Type B pancreatic cell (in vitro differentiated cells): ENCODE measurements at regions not wholly inside any gene's neighbourhood (a gene's known extent, or its start where the extent isn't known, plus 50 kb on each side); places are given as distances from the start of the nearest gene placed in this dataset.

Experiments used
- DNase-seq: peaks from one replicate; pipeline ENCODE4 v3.0.0; 2021; ENCODE audit warnings: mixed read lengths; ENCODE audit not compliant: unreplicated experiment; ENCODE audit errors: extremely low spot score
- H3K27ac Mint-ChIP-seq: 2 replicates; pipeline ENCODE4 v1.8.0; 2021; ENCODE audit warnings: mild to moderate bottlenecking, mixed read lengths
- H3K27me3 Mint-ChIP-seq: 2 replicates; pipeline ENCODE4 v1.8.0; 2021; ENCODE audit warnings: mixed read lengths
- H3K36me3 Mint-ChIP-seq: 2 replicates; pipeline ENCODE4 v1.8.0; 2021; ENCODE audit warnings: mixed read lengths
- H3K4me1 Mint-ChIP-seq: one replicate; pipeline ENCODE4 v1.8.0; 2021; ENCODE audit warnings: mixed read lengths; ENCODE audit not compliant: unreplicated experiment
- H3K4me3 Mint-ChIP-seq: 2 replicates; pipeline ENCODE4 v1.8.0; 2021; ENCODE audit warnings: mild to moderate bottlenecking, mixed read lengths
- H3K9me3 Mint-ChIP-seq: 2 replicates; pipeline ENCODE4 v1.8.0; 2021; ENCODE audit warnings: mixed read lengths
- TF ChIP-seq, protein P1 (sequence below): fragments of 200-600 bp; sonication (generic); conservative IDR thresholded peaks from 2 replicates; pipeline ENCODE4 v1.5.0; 2021; ENCODE audit warnings: antibody characterized with exemption, mild to moderate bottlenecking

DNA sequence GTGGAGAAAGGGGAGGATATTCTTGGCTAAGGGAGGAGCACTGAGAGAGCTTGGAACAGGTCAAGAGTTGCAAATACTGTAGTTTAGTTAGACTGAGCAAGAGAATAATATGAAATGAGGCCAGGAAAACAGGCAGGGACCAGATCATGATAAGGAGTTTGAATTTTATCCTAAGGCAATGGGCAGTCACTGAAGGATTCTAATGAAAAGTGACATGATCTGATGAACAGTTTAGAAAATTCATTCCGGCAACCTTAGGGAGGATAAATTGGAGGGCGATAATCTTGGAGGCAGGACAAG, 276.1 kb downstream of the PLK2 start:
- Mint-ChIP-seq H3K27ac (no peak overlapping the region), H3K27me3 (no peaks in the 10 kb centered on the region), H3K9me3 (no peaks in the 10 kb centered on the region), H3K36me3 (no peaks in the 10 kb centered on the region), H3K4me1 (peaks cover 24% of the 10 kb centered on the region), H3K4me3 (no peak overlapping the region)
- no peak for DNase-seq
- TF ChIP-seq, protein P1, sequence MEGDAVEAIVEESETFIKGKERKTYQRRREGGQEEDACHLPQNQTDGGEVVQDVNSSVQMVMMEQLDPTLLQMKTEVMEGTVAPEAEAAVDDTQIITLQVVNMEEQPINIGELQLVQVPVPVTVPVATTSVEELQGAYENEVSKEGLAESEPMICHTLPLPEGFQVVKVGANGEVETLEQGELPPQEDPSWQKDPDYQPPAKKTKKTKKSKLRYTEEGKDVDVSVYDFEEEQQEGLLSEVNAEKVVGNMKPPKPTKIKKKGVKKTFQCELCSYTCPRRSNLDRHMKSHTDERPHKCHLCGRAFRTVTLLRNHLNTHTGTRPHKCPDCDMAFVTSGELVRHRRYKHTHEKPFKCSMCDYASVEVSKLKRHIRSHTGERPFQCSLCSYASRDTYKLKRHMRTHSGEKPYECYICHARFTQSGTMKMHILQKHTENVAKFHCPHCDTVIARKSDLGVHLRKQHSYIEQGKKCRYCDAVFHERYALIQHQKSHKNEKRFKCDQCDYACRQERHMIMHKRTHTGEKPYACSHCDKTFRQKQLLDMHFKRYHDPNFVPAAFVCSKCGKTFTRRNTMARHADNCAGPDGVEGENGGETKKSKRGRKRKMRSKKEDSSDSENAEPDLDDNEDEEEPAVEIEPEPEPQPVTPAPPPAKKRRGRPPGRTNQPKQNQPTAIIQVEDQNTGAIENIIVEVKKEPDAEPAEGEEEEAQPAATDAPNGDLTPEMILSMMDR = no peak

DNA sequence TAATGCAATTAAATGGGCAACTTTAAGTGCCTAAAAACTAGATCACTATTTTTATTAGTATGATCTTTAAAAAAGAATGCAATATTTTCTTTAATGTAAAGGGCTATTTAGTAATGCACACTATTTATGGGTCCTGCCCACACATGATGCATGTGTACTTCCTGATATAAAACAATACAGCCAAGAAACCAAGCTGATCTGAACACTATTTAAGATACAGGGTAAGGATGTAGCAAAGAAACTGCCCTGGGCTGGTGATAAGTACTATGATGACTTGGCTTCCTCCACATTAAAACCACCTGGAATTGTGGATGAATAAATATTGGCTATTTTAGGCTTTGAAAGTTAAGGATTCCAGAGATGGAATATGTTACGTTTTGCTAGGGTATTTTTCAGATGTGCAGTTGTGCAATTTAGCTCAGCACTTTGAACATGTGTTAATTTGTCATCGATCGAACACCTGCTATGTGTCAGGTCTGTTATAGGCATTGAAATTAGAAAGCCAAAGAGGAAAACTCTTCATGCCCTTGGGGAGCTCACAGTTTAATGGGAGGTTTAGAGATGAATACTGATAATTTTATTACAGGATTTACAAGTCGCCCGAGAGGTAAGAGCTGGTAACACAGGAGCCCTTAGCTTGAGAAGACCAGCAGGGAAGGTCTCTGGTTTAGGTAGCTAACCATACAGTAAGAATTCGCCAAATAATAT, 276.7 kb downstream of the PLK2 start:
- Mint-ChIP-seq H3K27ac (no peak overlapping the region), H3K36me3 (no peaks in the 10 kb centered on the region), H3K9me3 (no peaks in the 10 kb centered on the region), H3K4me1 (peaks cover 22% of the 10 kb centered on the region), H3K27me3 (no peaks in the 10 kb centered on the region), H3K4me3 (no peak overlapping the region)
- DNase-seq = no peak
- TF ChIP-seq, protein P1 = no peak

DNA sequence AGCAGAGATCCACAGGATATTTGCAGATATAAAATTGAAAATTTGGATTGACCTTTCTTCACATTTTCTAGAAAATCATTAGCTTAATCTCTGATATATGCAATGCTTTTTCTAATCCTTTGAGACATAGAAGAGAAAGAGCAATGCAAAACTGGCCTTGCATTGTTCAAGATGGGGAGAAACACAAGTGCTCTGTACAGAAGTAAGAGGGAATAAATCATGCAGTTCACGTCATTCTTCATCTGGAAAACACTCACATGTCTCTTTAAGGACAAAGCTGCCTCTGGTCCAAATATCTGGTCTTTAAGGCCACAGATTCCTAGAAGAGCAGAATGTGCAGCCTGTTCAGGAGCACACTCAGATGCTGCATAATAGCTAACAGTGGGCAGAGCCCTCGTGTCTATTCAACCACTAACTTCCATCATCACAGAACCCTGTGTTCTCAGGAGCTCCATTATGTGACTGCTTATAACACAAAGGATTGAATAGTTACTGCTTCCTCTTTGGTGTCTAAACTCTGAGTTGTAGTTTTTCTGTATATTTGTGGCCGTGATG, 277.5 kb downstream of the PLK2 start:
- Mint-ChIP-seq H3K27me3 (no peaks in the 10 kb centered on the region), H3K27ac (no peak overlapping the region), H3K36me3 (no peaks in the 10 kb centered on the region), H3K4me1 (peaks cover 16% of the 10 kb centered on the region), H3K9me3 (no peaks in the 10 kb centered on the region), H3K4me3 (no peak overlapping the region)
- TF ChIP-seq, protein P1 = no peak
- DNase-seq = no peak

DNA sequence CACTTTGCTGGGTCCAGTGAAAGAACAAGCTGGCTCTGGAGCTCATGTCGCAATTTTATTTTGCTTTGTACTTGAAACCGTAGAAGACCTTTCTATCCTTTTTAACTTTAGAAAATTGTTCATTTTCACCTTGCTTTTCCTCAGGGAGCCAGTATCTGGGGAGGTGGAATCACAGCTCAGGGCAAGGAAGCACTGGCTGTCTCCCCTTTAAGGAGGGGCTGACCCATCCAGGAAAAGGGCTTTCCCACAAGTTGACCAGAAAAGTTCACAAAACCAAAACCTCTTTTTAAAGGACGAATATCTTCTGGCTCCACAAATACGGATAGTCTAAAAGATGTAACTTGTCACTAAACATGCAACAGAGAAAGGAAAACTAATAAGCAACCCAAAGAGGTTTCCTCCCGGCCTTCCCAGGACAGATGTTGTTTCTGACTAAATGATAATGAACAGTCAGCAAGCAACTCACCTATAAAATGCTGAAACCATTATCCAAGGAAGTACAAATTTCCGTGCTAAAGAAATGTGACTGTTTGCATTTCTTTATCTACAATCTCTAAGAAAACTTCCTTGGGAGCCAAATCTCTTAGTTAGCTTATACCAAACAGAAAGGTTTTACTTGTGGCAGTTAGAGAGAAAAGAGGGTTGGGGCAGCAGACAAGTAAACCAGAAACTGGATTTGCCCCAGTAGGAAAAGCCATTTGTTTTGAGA, 278.2 kb downstream of the PLK2 start:
- no peaks in the 10 kb centered on the region for H3K9me3 Mint-ChIP-seq
- DNase-seq = no peak
- no peak overlapping the region for H3K27ac Mint-ChIP-seq
- peaks cover 16% of the 10 kb centered on the region for H3K4me1 Mint-ChIP-seq
- H3K4me3 Mint-ChIP-seq = no peak overlapping the region
- no peaks in the 10 kb centered on the region for H3K27me3 Mint-ChIP-seq
- no peaks in the 10 kb centered on the region for H3K36me3 Mint-ChIP-seq
- TF ChIP-seq, protein P1 = no peak

DNA sequence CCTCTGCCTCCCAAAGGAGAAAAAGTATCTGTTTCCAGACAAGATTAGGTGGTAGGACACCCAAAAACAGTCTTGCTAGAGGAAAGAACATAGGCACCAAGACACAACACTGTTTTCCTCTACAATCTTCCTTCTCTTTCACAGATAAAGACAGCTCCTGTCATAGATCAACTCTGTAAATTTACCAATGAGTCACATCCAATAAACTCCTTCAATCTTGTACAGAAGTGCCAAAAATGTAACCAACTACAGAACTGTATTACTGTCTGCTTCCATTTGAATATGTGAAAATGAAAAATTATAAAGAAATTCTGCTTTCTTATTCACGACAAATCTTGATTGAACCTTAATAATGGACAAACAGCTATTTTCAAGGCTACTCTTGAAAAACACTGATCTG, 286.9 kb downstream of the PLK2 start:
- TF ChIP-seq, protein P1 = no peak
- no peaks in the 10 kb centered on the region for H3K9me3 Mint-ChIP-seq
- no peak overlapping the region for H3K27ac Mint-ChIP-seq
- H3K4me1 Mint-ChIP-seq = no peaks in the 10 kb centered on the region
- no peak for DNase-seq
- no peaks in the 10 kb centered on the region for H3K27me3 Mint-ChIP-seq
- H3K36me3 Mint-ChIP-seq = no peaks in the 10 kb centered on the region
- H3K4me3 Mint-ChIP-seq = no peak overlapping the region
